GM21529 (cell line): ENCODE measurements at regions not wholly inside any gene's neighbourhood (a gene's known extent, or its start where the extent isn't known, plus 50 kb on each side); places are given as distances from the start of the nearest gene placed in this dataset.

ENCODE experiments used
- ATAC-seq: cut with Tn5 transposase; IDR thresholded peaks from one replicate; pipeline ENCODE4 v1.9.1; 2021; ENCODE audit not compliant: unreplicated experiment

DNA sequence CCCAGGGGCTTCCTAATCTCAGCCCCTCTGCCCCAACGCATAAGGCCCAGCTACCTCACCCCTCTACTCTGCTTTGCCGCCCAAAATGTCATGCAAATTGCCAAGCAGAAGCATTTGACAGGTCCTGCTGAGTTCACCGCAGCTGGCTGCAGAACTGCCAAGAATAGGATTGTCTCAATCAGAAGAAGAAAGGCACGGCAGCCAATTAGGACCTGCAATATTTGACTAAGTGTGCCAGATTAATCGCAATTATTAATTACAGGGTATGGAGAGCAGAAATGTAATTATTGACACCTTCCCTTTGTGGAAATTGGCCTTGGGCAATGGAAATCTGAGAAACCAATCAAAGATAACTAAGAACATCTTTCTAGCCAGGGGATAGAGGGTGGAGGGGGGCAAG, 318.6 kb downstream of the LRFN2 start:
- ATAC-seq, result no peak

DNA sequence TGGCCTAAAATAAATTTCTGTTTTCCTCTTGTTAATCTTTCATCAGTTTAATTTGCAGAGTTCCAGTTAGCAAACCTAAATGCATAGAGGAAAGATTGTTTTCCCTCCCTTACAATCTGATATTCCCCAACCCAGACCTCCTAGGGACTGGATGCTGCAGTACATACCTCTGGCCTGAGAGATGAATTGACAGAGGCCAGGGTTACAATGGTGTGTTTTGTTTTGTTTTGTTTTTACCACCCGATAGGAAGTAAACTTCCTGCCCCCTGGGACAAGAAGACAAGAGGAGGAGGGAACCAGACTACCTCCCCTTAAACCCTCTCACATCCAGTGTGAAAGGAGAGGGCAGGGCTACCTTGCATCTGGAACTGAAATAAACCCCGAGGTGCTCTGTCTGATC, 319.0 kb downstream of the LRFN2 start:
- ATAC-seq, result no peak

GRCh38 chr6:40265615-40266014, 321.5 kb downstream of the LRFN2 start:
- ATAC-seq, result no peak

- ATAC-seq, result no peak
Measured at GRCh38 chr6:40263970-40264369, 323.2 kb downstream of the LRFN2 start.

- ATAC-seq, result no peak
Measured at GRCh38 chr6:40262363-40262762, 324.8 kb downstream of the LRFN2 start.

GRCh38 chr6:40258531-40258930, 324.3 kb upstream of the MOCS1 start:
- ATAC-seq, result no peak

GRCh38 chr6:40256831-40257230, 322.6 kb upstream of the MOCS1 start:
- ATAC-seq, result no peak

GRCh38 chr6:40256224-40256623, 322.0 kb upstream of the MOCS1 start:
- ATAC-seq, result no peak

GRCh38 chr6:40253420-40253819, 319.2 kb upstream of the MOCS1 start:
- no peak for ATAC-seq

DNA sequence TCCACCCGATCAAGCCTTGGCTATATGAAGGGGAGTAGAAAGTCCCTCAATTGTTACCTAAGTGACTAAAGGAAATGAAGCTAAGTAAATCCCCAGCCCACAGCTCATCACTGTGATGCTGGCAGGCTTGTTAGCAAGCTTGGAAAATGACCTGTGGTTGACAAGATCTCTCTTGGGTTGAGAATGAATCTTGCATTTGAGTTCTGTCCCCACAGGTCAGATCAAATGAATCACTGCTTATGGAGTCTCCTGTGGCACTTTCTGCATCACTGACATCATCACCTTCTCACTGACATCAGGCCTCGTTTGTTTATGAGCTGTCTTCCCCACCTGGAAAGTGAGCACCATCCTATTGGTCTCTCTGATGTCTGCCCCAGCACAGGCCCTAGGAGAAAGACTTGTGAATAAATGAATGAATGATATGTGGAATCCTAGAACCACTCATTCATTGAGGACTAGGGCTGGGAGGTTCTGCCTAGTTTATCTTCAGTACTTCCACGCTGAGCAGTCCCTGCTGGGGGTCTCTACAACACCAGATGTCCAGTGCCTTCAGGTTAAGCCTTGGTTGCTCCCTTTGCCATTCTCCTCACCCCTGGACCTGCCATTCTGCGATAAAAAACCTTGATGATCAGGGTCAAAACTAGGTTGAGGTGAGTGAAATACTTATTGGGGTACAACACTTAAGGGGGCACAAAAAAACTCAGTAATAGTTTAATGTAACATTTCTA, 318.4 kb upstream of the MOCS1 start:
- no peak for ATAC-seq

DNA sequence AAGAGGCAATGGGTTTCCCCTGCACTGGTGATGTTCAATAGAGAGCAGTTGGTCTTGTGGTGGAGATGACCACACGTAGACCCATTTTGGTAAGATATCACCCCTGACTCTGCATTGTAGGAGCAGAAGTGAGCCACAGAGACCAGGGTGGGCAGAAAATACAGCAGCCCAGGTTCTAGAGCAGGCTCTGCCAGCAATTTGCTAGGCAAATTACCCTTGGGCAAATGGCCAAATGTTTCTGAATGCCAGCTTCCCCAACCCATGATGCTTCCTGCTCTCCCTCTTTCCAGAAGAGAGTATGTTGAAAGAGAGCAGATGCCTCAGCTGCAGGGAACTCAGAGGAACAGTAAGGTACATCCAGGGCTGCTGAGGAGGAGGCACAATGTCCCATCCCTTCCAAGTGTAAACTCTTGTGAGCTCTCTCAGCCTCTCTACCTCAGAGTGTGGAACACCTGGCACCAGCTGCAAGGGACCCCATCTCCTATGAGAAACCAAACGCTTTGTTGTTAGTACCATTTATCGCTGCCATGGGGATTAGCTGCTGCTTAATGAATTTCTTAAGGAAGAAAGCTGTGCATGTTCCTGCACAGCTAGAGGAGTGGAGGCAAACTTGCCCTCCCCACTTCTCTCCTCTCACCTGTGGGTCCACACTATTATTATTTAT, 317.5 kb upstream of the MOCS1 start:
- ATAC-seq, result no peak

- ATAC-seq, result no peak
Measured at GRCh38 chr6:40249935-40250334, 315.7 kb upstream of the MOCS1 start.

GRCh38 chr6:40247516-40248115, 313.4 kb upstream of the MOCS1 start:
- ATAC-seq, result no peak

- ATAC-seq, result no peak
Measured at GRCh38 chr6:40244699-40245098, 310.4 kb upstream of the MOCS1 start.

DNA sequence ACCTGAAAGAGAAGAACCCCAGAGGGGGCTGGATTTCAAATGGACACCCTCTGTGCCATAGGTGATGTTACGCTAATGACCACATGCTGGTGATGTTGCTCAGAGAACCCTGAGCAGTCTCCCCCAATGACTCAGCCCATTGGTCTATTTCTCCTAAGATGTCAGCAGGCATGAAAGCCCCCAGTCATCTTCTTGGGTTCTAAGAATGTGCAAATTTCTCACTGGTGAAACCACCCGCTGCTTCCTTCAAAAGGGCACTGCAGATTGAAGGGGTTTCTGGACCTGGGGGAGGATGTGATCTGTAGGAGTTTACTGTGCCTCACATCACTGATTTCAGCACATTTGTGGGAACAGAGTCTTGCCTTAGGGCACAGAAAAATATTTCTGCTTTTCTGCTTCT, 298.4 kb upstream of the MOCS1 start:
- ATAC-seq, result no peak

DNA sequence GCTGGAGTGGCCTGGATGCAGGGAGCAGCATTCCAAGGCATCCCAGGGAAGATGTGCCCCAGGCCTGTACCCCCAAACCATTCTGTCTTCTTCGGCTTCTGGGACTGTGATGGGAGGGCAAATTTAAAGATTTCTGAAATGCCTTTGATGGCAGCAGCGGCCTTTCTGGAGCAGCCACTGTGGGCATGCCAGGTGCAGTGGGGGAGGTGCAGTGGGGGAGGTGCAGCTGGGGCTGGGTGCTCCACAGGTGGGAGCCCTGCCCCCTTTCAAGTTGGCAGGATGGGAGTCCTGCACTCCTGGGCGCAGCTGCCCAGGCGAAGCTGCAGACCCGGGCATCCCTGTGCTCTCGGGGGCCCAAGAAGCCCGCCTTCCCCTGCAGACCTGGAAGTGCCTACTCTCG, 293.5 kb upstream of the MOCS1 start:
- ATAC-seq, result no peak

DNA sequence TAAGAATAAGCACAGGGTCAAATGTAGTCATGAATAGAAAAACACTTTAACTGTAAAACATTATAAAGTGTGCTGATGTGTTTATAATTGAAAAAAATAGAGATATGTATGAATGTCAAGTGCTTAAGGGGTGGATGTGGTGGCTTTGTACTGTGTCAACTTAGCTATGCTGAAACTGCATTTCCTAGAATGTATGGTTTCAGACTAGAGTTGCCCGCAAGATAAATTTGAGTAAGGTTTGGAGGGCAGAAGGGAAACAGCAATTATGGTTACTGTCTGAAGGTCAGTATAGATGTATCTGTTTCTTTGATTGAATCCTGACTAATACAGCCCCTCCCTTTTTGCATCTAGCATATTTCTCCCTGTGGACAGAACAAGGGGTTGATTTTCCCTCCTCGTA, 288.1 kb upstream of the MOCS1 start:
- ATAC-seq, result no peak

- ATAC-seq, result no peak
Measured at GRCh38 chr6:40219799-40220198, 285.5 kb upstream of the MOCS1 start.

- no peak for ATAC-seq
Measured at GRCh38 chr6:40210628-40211056, 276.4 kb upstream of the MOCS1 start.

- no peak for ATAC-seq
Measured at GRCh38 chr6:40205801-40206200, 271.5 kb upstream of the MOCS1 start.

GRCh38 chr6:40205004-40205403, 270.7 kb upstream of the MOCS1 start:
- no peak for ATAC-seq

DNA sequence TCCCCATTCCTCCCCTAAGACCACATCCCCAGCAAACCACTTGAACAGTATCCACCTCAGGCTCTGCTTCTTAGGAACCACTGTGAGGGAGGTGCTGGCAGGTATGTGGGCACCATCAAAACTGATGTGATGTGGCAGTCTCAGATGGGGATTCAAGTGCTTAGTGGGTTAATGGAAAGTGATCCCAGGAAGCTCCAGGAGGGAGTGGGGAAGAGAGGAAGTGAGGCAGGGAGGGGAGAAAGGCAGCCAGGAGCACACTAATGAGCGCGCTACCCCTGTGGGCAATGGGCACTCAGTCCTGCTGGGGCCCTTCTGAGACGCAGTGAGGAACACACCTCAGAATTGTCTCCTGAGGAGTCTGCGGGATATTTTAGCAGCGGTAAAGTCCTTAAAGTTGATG, 263.1 kb upstream of the MOCS1 start:
- ATAC-seq, result no peak
